ENCODE measurements at regions not wholly inside any gene's neighbourhood (a gene's known extent, or its start where the extent isn't known, plus 50 kb on each side); places are given as distances from the start of the nearest gene placed in this dataset.
"Not testable (repeated sequence)": the region's sequence is repeated elsewhere in the genome, so short reads cannot be mapped to it uniquely, and the experiment has no call there.

DNA sequence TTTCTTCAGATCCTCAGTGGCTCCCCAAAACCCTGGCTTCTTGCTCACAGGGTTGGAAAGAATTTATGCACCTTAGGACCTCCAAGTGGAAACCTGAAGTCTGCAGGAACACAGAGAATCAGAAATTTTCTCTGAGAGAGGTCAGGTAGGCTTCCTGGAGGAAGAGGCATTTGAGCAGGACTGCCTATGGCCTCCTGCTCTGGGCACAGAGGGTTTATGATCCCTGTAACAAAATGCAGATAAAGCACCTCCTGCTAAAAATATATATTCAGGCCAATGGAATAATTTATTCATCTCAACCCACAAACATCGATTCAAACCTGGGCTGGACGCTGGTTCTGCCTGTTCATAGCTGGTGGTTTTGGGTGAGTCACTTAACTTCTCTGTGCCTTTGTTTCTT lies 68.1 kb upstream of the FGF3 start:
- DNase-seq (ENCODE audit: low read depth): no peak

DNA sequence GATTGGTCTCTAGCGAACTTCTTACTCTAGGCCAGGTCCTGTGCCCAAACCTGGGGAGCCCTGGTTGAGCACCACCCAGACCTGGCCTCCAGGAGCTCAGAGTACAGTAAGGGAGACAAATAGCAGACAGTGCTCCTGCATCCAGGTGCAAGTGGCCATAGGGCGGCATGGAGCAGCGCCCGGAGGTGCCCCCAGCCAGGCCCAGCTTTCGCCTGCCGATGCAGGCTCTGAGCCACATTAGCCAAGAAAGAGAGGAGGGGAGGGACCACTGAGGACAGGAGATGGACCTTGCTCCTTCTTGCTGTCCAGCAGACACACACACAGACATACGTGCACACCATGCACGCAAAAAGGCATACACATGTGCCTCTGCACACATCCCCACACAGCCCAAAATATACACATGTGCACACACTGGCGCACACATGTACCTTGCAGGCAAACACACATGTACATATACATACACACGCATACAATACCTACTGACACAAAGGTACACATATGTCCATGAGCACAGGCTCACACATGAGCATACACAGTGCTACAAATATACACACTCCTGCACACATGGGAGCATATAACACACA lies 68.7 kb upstream of the FGF3 start:
- DNase-seq (ENCODE audit: low read depth): no peak

DNA sequence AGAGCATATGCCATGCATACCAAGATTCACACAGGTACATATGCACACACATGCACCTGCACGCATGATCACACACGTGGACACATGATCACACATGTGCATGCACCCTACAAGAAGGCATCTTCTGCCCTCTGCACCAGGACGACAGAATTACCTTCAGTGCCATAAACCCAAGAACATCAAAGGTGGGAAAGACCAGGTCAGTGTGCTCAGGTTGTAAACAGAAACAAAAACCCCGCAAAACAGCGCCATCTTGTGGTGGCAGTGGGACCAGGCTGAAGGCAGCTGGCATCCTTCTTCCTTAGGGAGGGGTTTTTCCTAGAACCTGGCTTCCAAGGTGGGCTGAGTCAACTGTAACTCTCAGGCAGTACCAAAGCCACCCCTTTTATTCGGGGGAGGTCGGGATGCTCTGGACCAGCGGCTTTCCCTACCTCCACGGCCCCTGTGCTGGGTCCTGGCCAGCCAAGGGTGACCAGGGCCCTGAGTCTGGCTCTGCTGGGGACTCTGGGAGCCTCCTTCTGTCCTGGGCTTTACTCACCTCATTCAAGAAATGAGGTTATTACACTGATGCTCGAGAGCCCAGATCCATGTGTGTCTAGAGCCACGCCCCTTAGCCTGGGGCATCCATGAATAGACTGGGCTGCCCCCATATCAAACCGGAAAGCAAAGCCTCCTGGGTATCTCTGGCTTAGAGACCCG lies 69.4 kb upstream of the FGF3 start:
- DNase-seq (ENCODE audit: low read depth): peak; percentile 50

DNA sequence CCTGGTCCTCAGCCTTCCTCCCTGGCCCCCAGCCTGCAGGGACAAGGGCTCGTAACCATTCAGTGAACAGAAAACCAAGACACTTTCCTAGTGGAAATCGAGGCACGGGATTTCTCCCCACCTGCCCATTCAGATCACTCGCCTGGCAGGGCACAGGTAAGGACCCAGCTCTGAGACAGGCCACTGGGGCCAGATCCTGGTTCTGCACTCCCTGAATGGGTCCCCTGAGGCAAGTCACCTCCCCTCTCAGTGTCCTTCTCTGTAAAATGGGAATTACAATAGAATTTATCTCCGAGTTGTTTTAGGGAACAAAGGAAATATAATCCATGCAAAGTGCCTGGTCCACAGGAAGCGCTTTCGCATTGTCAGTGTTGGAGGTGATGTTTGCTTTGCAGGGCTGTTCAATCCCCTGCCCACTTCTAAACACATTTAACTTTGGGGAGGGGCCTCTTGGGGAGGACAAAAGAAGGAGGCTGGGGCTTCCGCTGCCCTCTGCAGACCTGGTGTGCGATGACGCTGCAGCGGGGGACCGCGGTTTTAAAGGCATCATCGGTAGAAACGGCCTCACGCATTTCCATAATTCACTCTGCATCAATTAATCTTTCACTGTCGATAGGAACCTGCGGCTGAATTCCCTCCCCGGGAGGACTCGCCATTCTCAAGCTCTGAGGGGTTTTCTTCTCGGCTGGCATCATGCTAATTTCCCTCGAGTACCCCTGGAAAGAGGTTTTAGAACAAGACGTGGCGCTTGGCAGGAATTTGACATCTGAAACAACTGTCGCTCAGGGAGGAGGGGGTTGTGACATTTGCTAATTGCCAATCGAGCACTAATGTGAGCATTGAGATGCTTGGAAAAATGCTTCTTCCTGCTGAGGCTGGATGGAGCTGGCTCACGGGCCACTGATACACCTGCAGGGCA lies 70.4 kb upstream of the FGF3 start:
- no peak for DNase-seq (ENCODE audit: low read depth)

DNA sequence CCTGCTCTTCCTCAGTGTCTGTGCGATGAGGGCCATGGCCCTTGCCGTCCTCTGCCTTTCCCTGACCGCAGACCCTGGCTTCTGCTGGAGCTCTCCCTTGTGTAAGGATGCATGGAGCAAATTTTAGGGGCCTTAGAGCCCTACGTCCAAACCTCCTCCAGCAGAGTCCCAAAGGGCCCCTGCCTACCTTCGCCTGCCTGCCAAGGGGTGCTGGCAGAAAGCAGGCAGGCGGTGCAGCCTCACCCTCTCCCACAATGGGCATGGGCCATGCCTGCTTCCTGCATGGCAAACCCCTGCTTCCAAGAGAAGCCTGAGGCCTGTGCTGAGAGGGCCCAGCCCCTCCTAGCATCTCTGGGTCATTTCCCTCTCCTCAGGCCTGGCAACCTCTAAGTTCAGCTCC lies 71.3 kb upstream of the FGF3 start:
- DNase-seq (ENCODE audit: low read depth): no peak

DNA sequence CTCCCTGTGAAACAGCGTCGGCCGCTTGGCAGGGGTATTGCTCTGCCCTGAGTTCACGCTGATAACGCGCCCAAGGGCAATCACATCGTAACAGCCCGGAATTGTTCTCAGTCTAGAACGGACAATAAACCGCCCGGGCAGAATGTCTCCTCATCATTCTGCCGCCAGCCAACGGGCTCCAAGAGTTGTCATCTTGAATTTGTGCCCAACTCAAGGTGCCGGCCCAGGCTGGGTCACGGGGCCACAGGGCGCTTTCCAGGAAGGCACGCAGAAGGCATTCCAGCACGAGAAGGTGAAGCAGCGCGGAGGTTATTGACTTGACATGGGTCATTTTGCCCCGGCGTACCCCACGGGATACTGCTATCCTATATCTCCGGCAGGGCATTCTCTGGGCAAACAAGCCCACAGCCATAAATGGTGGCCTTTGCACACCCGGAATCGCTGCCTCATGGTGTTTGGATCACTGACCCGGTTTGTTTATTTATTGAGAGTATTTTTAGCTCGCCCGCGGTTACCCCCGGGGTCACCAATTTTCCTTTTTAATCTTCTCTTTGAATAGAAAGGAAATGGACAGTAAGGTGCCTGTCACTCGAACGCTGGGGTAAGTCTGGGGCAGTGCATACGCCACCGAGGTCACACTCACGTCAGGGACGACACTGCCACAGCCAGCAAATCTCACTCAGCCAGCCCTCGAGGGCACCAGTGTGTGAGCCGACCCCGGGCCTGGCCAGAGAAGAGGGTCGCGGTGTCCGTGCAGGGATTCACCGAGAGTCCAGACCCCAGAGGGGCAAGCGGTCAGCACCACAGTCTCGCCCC lies 72.4 kb upstream of the FGF3 start:
- no peak for DNase-seq (ENCODE audit: low read depth)

DNA sequence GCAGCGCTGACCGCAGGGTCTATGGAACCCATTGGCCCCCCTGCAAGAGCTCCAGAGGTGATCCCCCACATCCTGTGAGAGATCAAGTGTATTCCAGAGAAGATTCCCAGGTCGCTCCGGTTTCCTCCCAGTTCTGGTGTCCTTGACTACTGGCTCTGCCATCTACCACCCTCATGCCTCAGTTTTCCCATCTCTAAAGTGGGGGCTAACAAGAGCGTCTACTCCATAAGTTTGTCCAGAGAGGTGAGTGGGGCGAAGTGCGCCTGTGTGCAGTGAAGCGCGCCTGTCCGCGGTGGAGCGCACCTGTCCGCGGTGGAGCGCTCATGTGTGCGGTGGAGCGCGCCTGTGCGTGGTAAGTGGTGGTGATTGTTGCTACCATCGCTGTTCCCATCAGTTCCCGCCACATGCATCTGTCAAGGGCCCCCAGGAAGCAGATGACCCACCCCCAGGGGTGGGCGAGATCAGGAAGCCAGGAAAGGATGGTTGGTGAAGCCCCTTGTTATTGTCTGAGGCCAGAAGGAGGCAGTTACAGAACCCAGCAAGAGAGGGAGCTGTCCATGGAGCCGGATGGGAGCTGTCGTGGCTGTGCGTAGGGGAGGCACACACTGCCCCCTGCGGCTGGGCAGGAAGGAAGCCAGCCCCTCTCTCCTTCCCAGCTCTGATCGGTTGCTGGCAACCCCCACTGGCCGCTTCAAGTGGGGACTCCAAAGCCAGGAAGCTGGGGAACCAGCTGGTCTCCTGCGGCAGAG lies 73.2 kb upstream of the FGF3 start:
- no peak for DNase-seq (ENCODE audit: low read depth)

DNA sequence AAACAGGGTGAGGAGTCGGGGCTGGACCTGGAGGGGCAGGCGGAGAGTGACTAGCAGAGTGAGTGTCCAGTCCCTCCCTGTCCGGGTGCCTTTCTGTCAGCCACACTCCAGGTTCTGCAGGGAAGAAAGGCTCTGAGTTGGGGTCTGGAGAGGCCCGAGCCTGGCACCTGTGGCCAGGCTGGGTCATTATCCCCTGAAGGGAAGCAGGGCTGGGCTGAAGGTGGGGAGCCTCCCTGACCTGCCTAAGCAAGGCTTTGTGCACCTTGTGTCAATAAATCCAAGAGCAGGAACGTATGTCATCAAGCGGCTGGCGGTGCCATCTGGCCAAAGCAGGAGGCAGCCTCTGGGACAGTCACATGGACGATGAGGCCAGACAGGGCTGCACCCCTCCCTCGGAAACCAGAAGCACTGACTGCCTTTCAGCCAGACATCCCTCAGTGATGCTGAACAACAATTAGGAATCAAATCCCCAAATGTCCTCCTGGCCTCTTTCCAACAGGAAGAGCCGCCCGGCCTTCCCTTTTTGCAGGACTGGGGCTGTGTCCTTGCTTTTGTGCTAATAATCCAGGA lies 73.9 kb upstream of the FGF3 start:
- no peak for DNase-seq (ENCODE audit: low read depth)

DNA sequence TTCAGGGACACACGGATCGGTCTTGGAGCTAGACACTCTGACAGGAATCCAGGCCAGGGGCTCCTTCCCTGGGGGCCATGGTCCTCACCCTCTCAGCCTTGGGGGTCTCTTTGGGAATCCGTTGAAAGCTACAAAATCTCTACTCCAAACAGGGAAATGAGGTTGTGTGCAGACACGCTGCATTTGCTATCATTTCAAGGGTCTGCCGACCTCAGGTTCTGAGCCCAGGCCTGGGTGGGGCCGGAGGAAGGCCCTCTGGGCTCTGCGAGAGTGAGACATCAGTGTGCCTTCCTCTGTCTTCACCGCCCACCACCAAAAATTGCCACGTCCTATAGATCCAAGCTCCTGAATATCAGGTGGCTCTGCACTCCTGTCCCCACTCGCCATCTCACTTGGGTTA lies 74.4 kb upstream of the FGF3 start:
- no peak for DNase-seq (ENCODE audit: low read depth)

DNA sequence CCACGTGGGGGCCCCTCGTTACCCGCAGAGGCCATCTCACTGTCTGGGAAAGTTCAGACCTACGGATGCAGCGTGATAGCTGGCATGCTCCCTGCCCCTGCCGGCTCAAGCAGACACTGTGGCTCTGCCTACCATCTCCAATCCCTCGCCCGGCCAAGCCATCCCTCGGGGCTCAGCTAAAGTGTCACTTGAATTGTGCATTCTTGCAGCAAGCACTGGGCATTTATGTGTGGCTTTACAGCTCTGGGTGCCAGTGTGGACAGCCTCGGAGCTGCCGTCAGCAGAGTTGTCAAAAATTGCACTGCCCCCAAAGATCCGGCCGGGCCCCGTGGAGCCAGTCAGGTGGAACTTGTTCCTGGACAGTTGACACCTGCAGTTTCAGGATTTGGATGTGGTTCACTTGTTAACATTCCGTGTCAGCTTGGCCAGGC lies 75.0 kb upstream of the FGF3 start:
- no peak for DNase-seq (ENCODE audit: low read depth)

DNA sequence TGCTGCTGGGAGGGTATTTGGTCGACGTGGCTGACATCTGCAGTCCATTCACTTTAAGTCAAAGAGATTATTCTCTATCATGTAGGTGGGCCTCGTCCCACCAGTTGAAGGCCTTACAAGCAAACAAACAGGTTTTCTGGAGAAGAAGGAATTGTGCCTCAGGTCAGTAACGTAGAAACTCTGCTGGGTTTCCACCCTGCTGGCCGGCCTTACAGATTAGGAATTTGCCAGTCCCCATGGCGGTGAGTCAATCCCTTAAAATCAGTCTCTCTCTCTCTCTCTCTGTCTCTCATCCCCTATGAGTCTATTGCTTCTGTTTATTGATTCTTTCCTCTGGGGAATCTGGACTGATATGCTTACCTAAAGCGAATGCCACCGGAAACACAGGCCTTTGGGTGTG lies 75.4 kb upstream of the FGF3 start:
- no peak for DNase-seq (ENCODE audit: low read depth)

DNA sequence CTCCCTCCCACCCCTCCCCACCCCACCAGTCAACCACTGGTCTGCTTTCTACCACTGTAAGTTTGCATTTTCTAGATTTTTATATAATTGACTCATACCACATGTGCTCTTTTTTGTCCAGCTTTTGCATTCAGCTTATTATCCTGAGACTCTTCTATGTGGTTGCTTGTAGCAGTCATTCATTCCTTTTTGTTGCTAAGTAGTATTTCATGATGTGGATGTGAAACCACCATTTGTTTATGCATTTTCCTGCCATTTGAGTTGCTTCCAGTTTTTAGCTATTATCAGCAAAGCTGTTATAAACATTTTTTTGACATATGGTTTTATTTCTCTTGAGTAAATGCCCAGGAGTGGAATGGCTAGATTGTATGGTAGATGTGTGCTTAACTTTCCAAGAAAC lies 77.0 kb upstream of the FGF3 start:
- DNase-seq (ENCODE audit: low read depth): no peak

DNA sequence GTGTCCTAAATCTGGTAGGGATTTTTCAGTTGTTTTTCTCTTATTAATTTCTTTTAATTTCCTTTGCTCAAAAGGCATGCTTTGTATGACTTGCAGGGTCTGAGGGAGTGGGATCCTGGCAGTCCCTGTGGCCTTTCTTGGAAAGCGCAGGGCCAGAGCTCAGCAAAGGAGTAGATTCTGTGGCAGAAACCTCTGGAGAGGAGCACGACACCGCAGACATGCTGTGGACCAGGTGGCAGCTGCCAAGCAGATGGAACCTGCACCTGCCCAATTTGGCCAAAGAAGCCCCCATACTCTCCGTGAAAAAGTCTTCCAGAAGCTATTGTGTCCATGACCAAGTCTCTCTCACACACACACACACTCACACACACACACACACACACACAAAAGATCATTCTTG lies 78.9 kb upstream of the FGF3 start:
- DNase-seq (ENCODE audit: low read depth): no peak

DNA sequence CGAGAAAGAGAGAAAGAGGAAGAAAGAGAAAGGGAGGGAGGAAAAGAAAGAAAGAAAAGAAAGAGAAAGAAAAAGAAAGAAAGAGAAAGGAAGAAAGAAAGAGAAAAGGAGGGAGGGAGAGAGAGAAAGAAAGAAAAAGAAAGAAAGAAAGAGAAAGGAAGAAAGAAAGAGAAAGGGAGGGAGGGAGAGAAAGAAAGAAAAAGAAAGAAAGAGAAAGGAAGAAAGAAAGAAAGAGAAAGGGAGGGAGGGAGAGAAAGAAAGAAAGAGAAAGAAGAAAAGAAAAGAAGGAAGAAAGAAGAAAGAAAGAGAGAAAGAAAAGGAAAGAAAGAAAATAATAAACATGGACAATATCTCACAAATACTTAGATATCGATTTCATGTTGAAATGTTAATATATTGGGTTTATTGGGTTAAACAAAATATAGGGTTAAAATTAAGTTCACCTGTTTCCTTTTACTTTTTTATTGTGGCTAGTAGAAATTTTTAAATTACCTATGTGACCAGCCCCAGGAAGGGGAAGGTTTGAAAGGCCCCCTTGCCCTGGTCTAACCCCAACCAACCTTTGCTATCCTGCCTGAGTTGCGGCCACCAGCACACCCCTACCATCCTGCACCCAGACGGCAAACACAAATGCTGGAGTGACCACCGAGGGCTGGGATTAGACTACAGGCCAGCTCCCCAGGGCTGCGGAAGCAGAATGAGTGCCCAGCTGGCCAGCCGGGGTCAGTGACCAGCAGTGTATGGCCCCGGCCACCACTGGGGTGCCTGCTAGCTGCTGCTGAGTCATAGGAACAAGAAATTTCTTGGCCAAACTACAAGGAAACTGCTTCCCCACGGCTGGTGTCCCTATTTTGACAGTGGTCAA lies 81.0 kb upstream of the FGF3 start:
- DNase-seq (ENCODE audit: low read depth): no peak

DNA sequence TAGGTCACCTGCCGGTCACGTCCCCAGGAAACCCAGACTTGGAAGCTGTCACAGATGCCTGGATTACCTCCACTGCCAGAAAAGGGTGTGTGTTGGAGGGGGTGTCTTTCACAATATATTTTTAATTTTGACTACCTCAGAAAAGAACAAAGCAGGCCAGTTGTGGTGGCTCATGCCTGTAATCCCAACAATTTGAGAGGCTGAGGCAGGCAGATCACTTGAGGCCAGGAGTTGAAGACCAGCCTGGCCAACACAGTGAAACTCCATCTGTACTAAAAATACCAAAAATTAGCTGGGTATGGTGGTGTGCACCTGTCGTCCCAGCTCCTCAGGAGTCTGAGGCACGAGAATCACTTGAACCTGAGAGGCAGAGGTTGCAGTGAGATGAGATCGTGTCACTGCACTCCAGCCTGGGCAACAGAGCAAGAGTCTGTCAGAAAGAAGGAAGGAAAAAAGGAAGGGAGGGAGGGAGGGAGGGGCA lies 81.6 kb upstream of the FGF3 start:
- DNase-seq (ENCODE audit: low read depth): not testable (repeated sequence)

DNA sequence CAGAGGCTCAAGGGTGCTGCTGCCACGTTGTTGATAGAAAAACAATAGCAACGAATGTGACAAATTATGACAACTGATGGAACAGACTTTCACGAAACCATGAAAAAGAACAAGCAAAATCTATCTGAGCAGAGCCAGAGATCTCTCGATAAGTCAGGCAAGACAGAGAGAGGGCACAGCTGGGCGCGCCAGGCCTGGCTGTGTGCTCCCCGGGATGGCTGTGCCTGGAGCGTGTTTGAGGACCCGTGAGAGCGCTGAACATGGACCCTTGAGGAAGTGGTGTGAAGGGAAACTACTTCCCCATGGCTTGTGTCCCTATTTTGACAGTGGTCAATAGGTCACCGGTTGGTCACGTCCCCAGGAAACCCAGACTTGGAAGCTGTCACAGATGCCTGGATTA lies 83.1 kb upstream of the FGF3 start:
- no peak for DNase-seq (ENCODE audit: low read depth)

DNA sequence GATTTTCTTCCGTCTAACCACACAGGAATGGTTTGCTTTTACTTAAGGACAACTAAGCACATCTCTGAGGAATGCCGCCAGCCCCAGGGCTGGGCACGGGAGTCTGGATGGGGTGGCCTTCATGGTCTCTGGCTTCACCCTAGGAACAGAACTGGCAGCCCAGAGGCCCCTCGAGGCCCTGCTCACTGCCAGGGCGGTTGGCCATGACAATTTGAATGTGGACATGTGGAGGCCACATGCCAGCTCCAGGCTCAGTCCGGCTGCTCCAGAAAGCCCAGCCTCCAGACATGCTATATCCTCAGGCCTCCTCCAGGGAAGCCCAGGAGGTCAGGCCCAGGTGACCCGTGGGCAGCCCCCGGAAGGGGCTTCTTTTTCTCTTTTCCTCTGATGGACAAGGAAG lies 84.0 kb upstream of the FGF3 start:
- no peak for DNase-seq (ENCODE audit: low read depth)

DNA sequence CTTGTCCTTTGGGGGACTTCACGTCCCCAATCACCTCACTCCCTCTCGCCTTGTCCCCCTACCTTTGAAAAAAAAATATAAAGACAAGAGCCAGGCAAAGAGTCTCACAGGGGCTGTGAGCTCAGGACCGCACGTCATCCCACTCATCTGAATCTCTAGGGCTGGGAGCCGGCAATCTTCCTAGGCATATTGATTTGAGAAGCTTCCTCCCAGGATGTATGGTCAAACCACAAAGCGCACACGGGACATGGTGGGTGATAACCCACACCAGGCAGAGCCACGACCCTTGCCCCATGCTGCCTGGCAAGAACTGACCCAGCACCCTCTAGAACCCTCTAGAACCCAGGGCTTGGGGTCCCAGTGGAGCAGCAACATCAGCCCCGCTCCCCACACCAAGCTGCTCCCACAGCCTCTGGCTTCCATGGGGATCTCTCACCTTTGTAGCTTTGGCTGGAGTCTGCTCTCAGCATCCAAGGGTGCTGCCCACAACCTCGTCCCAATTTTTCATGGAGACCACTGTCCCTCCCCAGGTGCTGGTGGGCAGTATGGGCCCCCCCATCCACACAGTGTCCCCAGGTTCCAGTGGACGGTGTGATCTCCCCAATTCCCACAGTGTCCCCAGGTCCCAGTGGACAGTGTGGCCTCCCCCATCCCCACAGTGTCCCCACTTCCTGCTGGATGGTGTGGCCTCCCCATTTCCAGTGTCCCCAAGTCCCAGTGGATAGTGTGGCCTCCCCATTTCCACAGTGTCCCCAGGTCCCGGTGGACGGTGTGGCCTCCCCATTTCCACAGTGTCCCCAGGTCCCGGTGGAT lies 85.2 kb upstream of the FGF3 start:
- DNase-seq (ENCODE audit: low read depth): no peak

DNA sequence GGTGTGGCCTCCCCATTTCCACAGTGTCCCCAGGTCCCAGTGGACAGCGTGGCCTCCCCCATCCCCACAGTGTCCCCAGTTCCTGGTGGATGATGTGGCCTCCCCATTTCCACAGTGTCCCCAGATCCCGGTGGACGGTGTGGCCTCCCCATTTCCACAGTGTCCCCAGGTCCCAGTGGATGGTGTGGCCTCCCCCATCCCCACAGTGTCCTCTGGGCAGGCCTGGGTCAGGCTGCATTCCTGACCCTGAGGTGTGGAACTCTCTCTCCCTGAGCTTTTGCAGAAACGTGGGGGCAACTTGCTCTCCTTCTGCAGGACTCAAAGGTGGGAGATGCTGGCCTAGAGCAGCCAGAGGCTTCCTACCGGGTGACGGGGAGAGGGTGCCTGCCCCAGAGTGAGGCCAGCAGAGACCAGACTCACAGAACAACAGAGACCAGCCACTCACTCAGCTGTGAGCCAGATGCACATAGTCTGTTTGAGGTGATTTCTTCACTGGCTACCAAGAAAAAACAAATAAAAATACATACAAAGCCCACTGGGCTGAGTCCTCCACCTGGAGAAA lies 85.8 kb upstream of the FGF3 start:
- DNase-seq (ENCODE audit: low read depth): no peak
